Glutamatergic neuron (in vitro differentiated cells): ENCODE measurements at regions not wholly inside any gene's neighbourhood (a gene's known extent, or its start where the extent isn't known, plus 50 kb on each side); places are given as distances from the start of the nearest gene placed in this dataset.

ENCODE experiments used
- DNase-seq: peaks from one replicate; pipeline ENCODE4 v3.0.0; 2022
- H3K27ac Mint-ChIP-seq: one replicate; pipeline ENCODE4 v1.8.0; 2020; ENCODE audit warnings: mild to moderate bottlenecking, mixed read lengths, inconsistent platforms; ENCODE audit not compliant: unreplicated experiment
- H3K27me3 Mint-ChIP-seq: one replicate; pipeline ENCODE4 v1.8.0; 2020; ENCODE audit warnings: mild to moderate bottlenecking, moderate library complexity, mixed read lengths, inconsistent platforms; ENCODE audit not compliant: unreplicated experiment
- H3K36me3 Mint-ChIP-seq: one replicate; pipeline ENCODE4 v1.8.0; 2020; ENCODE audit warnings: mild to moderate bottlenecking, mixed read lengths, inconsistent platforms; ENCODE audit not compliant: unreplicated experiment
- H3K4me1 Mint-ChIP-seq: one replicate; pipeline ENCODE4 v1.8.0; 2020; ENCODE audit warnings: mild to moderate bottlenecking, low read depth, mixed read lengths, inconsistent platforms; ENCODE audit not compliant: unreplicated experiment
- H3K4me3 Mint-ChIP-seq: one replicate; pipeline ENCODE4 v1.8.0; 2020; ENCODE audit warnings: mild to moderate bottlenecking, mixed read lengths, inconsistent platforms; ENCODE audit not compliant: unreplicated experiment
- H3K9me3 Mint-ChIP-seq: one replicate; pipeline ENCODE4 v1.8.0; 2020; ENCODE audit warnings: mild to moderate bottlenecking, moderate library complexity, mixed read lengths, inconsistent platforms; ENCODE audit not compliant: unreplicated experiment
- CTCF ChIP-seq: fragments of 200-600 bp; sonication (generic); IDR thresholded peaks from one replicate; pipeline ENCODE4 v1.5.0; 2021; ENCODE audit not compliant: partially characterized antibody, unreplicated experiment

- Mint-ChIP-seq H3K9me3 (no peaks in the 10 kb centered on the region), H3K36me3 (no peaks in the 10 kb centered on the region), H3K4me3 (no peak overlapping the region), H3K4me1 (peaks cover 2% of the 10 kb centered on the region), H3K27ac (no peak overlapping the region), H3K27me3 (peaks cover 1% of the 10 kb centered on the region)
- no peak for DNase-seq
- TF ChIP-seq CTCF = no peak
Observed at GRCh38 chr20:11200423-11200822, 526.6 kb upstream of the JAG1 start.

- DNase-seq = peak; percentile 58
- Mint-ChIP-seq H3K9me3 (no peaks in the 10 kb centered on the region), H3K36me3 (no peaks in the 10 kb centered on the region), H3K4me1 (peaks cover 2% of the 10 kb centered on the region), H3K4me3 (no peak overlapping the region), H3K27me3 (no peaks in the 10 kb centered on the region), H3K27ac (no peak overlapping the region)
- peak; percentile 81 for TF ChIP-seq CTCF
Observed at GRCh38 chr20:11204926-11205768, 531.3 kb upstream of the JAG1 start.

- H3K36me3 Mint-ChIP-seq = no peaks in the 10 kb centered on the region
- no peak for TF ChIP-seq CTCF
- no peak overlapping the region for H3K27ac Mint-ChIP-seq
- H3K9me3 Mint-ChIP-seq = no peaks in the 10 kb centered on the region
- peaks cover 2% of the 10 kb centered on the region for H3K4me1 Mint-ChIP-seq
- H3K27me3 Mint-ChIP-seq = no peaks in the 10 kb centered on the region
- DNase-seq = no peak
- H3K4me3 Mint-ChIP-seq = no peak overlapping the region
Observed at GRCh38 chr20:11205769-11206362, 532.1 kb upstream of the JAG1 start.

GRCh38 chr20:11207749-11208502, 534.1 kb upstream of the JAG1 start:
- Mint-ChIP-seq H3K36me3 (no peaks in the 10 kb centered on the region), H3K4me3 (no peak overlapping the region), H3K27ac (no peak overlapping the region), H3K4me1 (peaks cover 2% of the 10 kb centered on the region), H3K27me3 (no peaks in the 10 kb centered on the region), H3K9me3 (no peaks in the 10 kb centered on the region)
- no peak for DNase-seq
- no peak for TF ChIP-seq CTCF
